ENCODE measurements at regions not wholly inside any gene's neighbourhood (a gene's known extent, or its start where the extent isn't known, plus 50 kb on each side); places are given as distances from the start of the nearest gene placed in this dataset.

- H3K27me3 Mint-ChIP-seq (ENCODE audit: unreplicated experiment): no peaks in the 10 kb centered on the region
- DNase-seq: no peak
- CTCF ChIA-PET: no interaction called here
- H3K9me3 Mint-ChIP-seq (ENCODE audit: low read depth, unreplicated experiment): no peaks in the 10 kb centered on the region
- intact Hi-C loops (cut with micrococcal nuclease; ENCODE audit: unreplicated experiment): no loop called here
- no peak overlapping the region for H3K27ac Mint-ChIP-seq (ENCODE audit: unreplicated experiment)
- no peak overlapping the region for H3K4me3 Mint-ChIP-seq (ENCODE audit: low read depth, unreplicated experiment)
- no TSS peak for BruUV-seq (replicated peaks)
- TF ChIP-seq CTCF (IDR thresholded peaks at IDR 0.05; ENCODE audit: unreplicated experiment): no peak
- H3K36me3 Mint-ChIP-seq (ENCODE audit: insufficient read depth, unreplicated experiment): no peaks in the 10 kb centered on the region
- H3K4me1 Mint-ChIP-seq (ENCODE audit: low read depth, unreplicated experiment): no peaks in the 10 kb centered on the region
Measured at GRCh38 chr4:138935135-138935807, 80.3 kb upstream of the NOCT start.

GRCh38 chr4:138927072-138927471 is 88.5 kb upstream of the NOCT start:
- Mint-ChIP-seq H3K9me3 (ENCODE audit: low read depth, unreplicated experiment) (no peaks in the 10 kb centered on the region), H3K36me3 (ENCODE audit: insufficient read depth, unreplicated experiment) (no peaks in the 10 kb centered on the region), H3K27ac (ENCODE audit: unreplicated experiment) (no peak overlapping the region), H3K4me3 (ENCODE audit: low read depth, unreplicated experiment) (no peak overlapping the region), H3K4me1 (ENCODE audit: low read depth, unreplicated experiment) (no peaks in the 10 kb centered on the region), H3K27me3 (ENCODE audit: unreplicated experiment) (peaks cover 15% of the 10 kb centered on the region)
- no TSS peak for BruUV-seq (replicated peaks)
- CTCF ChIA-PET: no interaction called here
- DNase-seq: no peak
- TF ChIP-seq CTCF (IDR thresholded peaks at IDR 0.05; ENCODE audit: unreplicated experiment): no peak
- intact Hi-C loops (cut with micrococcal nuclease; ENCODE audit: unreplicated experiment): no loop called here

GRCh38 chr4:138925495-138925894 is 90.1 kb upstream of the NOCT start:
- no peak for TF ChIP-seq CTCF (IDR thresholded peaks at IDR 0.05; ENCODE audit: unreplicated experiment)
- BruUV-seq (replicated peaks): no TSS peak
- no peak for DNase-seq
- no peaks in the 10 kb centered on the region for H3K36me3 Mint-ChIP-seq (ENCODE audit: insufficient read depth, unreplicated experiment)
- no peak overlapping the region for H3K27ac Mint-ChIP-seq (ENCODE audit: unreplicated experiment)
- intact Hi-C loops (cut with micrococcal nuclease; ENCODE audit: unreplicated experiment): no loop called here
- no peaks in the 10 kb centered on the region for H3K4me1 Mint-ChIP-seq (ENCODE audit: low read depth, unreplicated experiment)
- CTCF ChIA-PET: no interaction called here
- peaks cover 15% of the 10 kb centered on the region for H3K27me3 Mint-ChIP-seq (ENCODE audit: unreplicated experiment)
- H3K4me3 Mint-ChIP-seq (ENCODE audit: low read depth, unreplicated experiment): no peak overlapping the region
- no peaks in the 10 kb centered on the region for H3K9me3 Mint-ChIP-seq (ENCODE audit: low read depth, unreplicated experiment)

- BruUV-seq (replicated peaks): no TSS peak
- CTCF ChIA-PET: no interaction called here
- H3K9me3 Mint-ChIP-seq (ENCODE audit: low read depth, unreplicated experiment): no peaks in the 10 kb centered on the region
- peaks cover 13% of the 10 kb centered on the region for H3K4me1 Mint-ChIP-seq (ENCODE audit: low read depth, unreplicated experiment)
- H3K36me3 Mint-ChIP-seq (ENCODE audit: insufficient read depth, unreplicated experiment): no peaks in the 10 kb centered on the region
- intact Hi-C loops (cut with micrococcal nuclease; ENCODE audit: unreplicated experiment): loop anchor here (5.0 to 10.0 kb wide), 3 partner anchors 47 to 235 kb away; no protein-coding TSS in a partner anchor
- peak overlapping the region; percentile 64 for H3K4me3 Mint-ChIP-seq (ENCODE audit: low read depth, unreplicated experiment)
- peak; percentile 79 for DNase-seq
- no peak overlapping the region for H3K27ac Mint-ChIP-seq (ENCODE audit: unreplicated experiment)
- peak; percentile 51 for TF ChIP-seq CTCF (IDR thresholded peaks at IDR 0.05; ENCODE audit: unreplicated experiment)
- no peaks in the 10 kb centered on the region for H3K27me3 Mint-ChIP-seq (ENCODE audit: unreplicated experiment)
Measured at GRCh38 chr4:138919094-138919936, 96.3 kb upstream of the NOCT start.

Data from Calu3 (cell line).